Fibroblast of the aortic adventitia (primary cell): ENCODE measurements at regions not wholly inside any gene's neighbourhood (a gene's known extent, or its start where the extent isn't known, plus 50 kb on each side); places are given as distances from the start of the nearest gene placed in this dataset.
"Not testable (repeated sequence)": the region's sequence is repeated elsewhere in the genome, so short reads cannot be mapped to it uniquely, and the experiment has no call there.

ENCODE experiments used
- DNase-seq: peaks from one replicate; pipeline ENCODE4 v3.0.0-alpha.2; 2010; ENCODE audit warnings: low read depth
- H3K4me3 ChIP-seq: 2 replicates; pipeline ENCODE4 v1.5.1; 2011; ENCODE audit warnings: low read depth, mild to moderate bottlenecking, control low read depth, low read length, moderate library complexity
- CTCF ChIP-seq: IDR thresholded peaks from 2 replicates; pipeline ENCODE4 v1.5.1; 2011; ENCODE audit warnings: mild to moderate bottlenecking, low read length, control low read depth, inconsistent platforms; ENCODE audit not compliant: insufficient read depth

GRCh38 chr3:177622982-177623617 lies 425.8 kb upstream of the TBL1XR1 start:
- H3K4me3 ChIP-seq: no peak overlapping the region
- TF ChIP-seq CTCF: no peak
- DNase-seq: no peak

DNA sequence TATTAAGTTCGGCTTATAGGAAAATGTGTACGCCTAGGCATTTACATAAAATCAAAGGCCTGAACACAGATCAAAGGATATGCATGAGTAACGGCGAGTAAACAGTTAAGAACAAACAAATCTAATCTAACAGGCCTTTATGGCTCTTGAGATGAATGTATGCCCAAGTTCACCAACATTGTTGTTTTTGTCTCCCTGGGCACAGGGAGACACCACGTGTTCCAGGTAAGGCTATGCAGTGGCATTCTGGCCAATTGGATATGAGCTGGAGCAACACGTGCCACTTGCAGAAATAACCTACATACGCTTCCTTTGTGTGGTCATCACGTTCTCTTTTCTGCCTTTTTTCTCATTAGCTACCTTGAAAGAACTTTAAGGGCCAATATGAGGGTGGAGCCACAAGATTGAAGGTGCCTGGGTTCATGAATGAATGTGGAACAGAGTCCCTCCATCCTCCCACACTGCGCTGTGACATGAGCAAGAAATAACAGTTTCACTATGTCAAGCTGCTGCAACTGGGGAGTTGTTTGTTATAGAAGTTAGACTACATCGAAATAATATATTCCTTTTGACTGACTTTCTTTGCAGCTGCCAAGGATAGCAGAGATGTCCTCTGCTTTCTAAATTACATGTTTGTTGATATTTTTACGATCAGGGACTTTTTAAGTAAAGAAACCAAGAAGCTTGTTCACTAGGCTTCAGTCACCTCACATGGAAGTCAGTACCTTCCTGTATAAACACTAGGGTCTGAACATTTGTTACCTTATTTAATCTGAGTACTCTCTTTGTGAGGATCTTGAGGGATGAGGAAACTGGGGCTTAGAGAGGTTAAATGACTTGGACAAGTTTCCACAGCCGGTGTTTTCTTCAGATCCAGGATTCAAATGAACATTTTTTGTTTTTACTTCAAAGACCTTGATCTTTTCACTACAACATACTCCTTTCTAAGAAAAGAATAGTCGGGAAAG lies 427.5 kb upstream of the TBL1XR1 start:
- no peak for TF ChIP-seq CTCF
- DNase-seq: no peak
- H3K4me3 ChIP-seq: no peak overlapping the region

- no peak for TF ChIP-seq CTCF
- no peak overlapping the region for H3K4me3 ChIP-seq
- DNase-seq: peak; percentile 53
Observed at GRCh38 chr3:177626045-177626444, 428.8 kb upstream of the TBL1XR1 start.

DNA sequence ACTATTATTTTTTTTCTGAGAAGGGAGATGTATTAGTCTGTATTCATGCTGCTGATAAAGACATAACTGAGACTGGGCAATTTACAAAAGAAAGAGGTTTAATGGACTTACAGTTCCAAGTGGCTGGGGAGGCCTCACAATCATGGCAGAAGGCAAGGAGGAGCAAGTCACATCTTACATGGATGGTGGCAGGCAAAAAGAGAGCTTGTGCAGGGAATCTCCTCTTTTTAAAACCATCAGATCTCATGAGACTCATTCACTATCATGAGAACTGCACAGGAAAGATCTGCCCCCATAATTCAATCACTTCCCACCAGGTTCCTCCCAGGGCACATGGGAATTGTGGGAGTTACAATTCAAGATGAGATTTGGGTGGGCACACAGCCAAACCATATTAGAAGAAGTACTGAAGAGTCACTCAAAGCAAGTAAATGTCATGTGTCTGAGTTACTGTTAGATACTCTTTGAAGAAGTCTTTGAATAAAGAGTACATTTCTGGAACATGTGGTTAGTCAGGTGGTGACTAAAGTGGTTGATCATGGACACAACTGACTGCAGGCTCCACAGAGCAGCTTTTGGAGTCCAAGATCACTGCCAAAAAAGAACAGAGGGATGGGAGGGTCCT lies 430.9 kb upstream of the TBL1XR1 start:
- H3K4me3 ChIP-seq, DNase-seq: not testable (repeated sequence)

- no peak for TF ChIP-seq CTCF
- DNase-seq: no peak
- H3K4me3 ChIP-seq: no peak overlapping the region
Observed at GRCh38 chr3:177629276-177629675, 432.0 kb upstream of the TBL1XR1 start.

GRCh38 chr3:177633671-177634207 lies 436.5 kb upstream of the TBL1XR1 start:
- DNase-seq: peak; percentile 53
- no peak overlapping the region for H3K4me3 ChIP-seq

GRCh38 chr3:177635601-177636106 lies 438.4 kb upstream of the TBL1XR1 start:
- H3K4me3 ChIP-seq, DNase-seq: not testable (repeated sequence)

More at GRCh38 chr3:177633671-177634207, 436.5 kb upstream of the TBL1XR1 start:
- no peak for TF ChIP-seq CTCF
